ENCODE measurements at regions not wholly inside any gene's neighbourhood (a gene's known extent, or its start where the extent isn't known, plus 50 kb on each side); places are given as distances from the start of the nearest gene placed in this dataset.

DNA sequence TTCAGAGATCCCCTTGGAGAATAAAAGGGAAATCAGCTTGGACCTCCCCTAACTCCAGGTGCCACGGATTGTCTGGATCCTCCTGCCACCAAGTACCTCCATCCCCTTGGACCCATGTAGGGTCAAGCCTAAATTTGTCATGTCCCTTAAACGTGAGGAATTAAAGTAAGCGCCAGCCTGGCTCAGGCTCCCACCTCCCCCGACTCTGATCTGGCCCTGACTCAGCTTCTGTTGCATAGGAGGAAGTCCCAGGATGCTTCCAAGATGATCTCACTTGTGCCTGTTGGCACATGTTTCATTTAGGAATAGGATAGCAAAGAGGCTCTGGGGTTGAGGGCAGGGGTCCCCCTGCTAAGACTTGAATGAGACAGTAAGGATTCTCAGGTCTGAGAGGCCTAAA is 231.9 kb upstream of the JUN start:
- no peak for TF ChIP-seq POLR2A (IDR thresholded peaks at IDR 0.05)
- TF ChIP-seq, protein P1, sequence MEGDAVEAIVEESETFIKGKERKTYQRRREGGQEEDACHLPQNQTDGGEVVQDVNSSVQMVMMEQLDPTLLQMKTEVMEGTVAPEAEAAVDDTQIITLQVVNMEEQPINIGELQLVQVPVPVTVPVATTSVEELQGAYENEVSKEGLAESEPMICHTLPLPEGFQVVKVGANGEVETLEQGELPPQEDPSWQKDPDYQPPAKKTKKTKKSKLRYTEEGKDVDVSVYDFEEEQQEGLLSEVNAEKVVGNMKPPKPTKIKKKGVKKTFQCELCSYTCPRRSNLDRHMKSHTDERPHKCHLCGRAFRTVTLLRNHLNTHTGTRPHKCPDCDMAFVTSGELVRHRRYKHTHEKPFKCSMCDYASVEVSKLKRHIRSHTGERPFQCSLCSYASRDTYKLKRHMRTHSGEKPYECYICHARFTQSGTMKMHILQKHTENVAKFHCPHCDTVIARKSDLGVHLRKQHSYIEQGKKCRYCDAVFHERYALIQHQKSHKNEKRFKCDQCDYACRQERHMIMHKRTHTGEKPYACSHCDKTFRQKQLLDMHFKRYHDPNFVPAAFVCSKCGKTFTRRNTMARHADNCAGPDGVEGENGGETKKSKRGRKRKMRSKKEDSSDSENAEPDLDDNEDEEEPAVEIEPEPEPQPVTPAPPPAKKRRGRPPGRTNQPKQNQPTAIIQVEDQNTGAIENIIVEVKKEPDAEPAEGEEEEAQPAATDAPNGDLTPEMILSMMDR (IDR thresholded peaks at IDR 0.05): no peak

Data from uterus (tissue), 2 donors.